ENCODE measurements at regions not wholly inside any gene's neighbourhood (a gene's known extent, or its start where the extent isn't known, plus 50 kb on each side); places are given as distances from the start of the nearest gene placed in this dataset.

GRCh38 chr13:72146816-72147215 is 279.8 kb upstream of the DACH1 start:
- TF ChIP-seq CTCF (IDR thresholded peaks at IDR 0.05), result no peak
- no peak for TF ChIP-seq EP300 (IDR thresholded peaks at IDR 0.05)
- TF ChIP-seq POLR2A (IDR thresholded peaks at IDR 0.05), result no peak
- TF ChIP-seq POLR2AphosphoS5 (IDR thresholded peaks at IDR 0.05), result no peak

Measured in sigmoid colon (tissue), 4 donors.